Progenitor cell of endocrine pancreas (in vitro differentiated cells): ENCODE measurements at regions not wholly inside any gene's neighbourhood (a gene's known extent, or its start where the extent isn't known, plus 50 kb on each side); places are given as distances from the start of the nearest gene placed in this dataset.
A peak's percentile ranks its signal among the peaks of the same experiment; 100 is the strongest.

Experiments used
- DNase-seq: peaks from one replicate; pipeline ENCODE4 v3.0.0; 2021; ENCODE audit warnings: low spot score; ENCODE audit not compliant: unreplicated experiment
- H3K27ac Mint-ChIP-seq: 2 replicates; pipeline ENCODE4 v1.8.0; 2021; ENCODE audit warnings: mild to moderate bottlenecking, moderate library complexity, mixed read lengths
- H3K27me3 Mint-ChIP-seq: 2 replicates; pipeline ENCODE4 v1.8.0; 2021; ENCODE audit warnings: mixed read lengths
- H3K36me3 Mint-ChIP-seq: 2 replicates; pipeline ENCODE4 v1.8.0; 2022; ENCODE audit warnings: mixed read lengths; ENCODE audit not compliant: insufficient read depth
- H3K4me1 Mint-ChIP-seq: 2 replicates; pipeline ENCODE4 v1.8.0; 2021; ENCODE audit warnings: low read depth, mixed read lengths
- H3K4me3 Mint-ChIP-seq: 2 replicates; pipeline ENCODE4 v1.8.0; 2021; ENCODE audit warnings: low read depth, mild to moderate bottlenecking, moderate library complexity, mixed read lengths
- H3K9me3 Mint-ChIP-seq: 2 replicates; pipeline ENCODE4 v1.8.0; 2021; ENCODE audit warnings: low read depth, mixed read lengths
- CTCF ChIP-seq: fragments of 200-600 bp; sonication (generic); IDR thresholded peaks from one replicate; pipeline ENCODE4 v1.5.0; 2021; ENCODE audit warnings: antibody characterized with exemption, mild to moderate bottlenecking; ENCODE audit not compliant: unreplicated experiment

GRCh38 chr5:51997500-51997899, 614.3 kb downstream of the ISL1 start:
- Mint-ChIP-seq H3K4me3 (no peak overlapping the region), H3K36me3 (no peaks in the 10 kb centered on the region), H3K27ac (no peak overlapping the region), H3K9me3 (peaks cover 3% of the 10 kb centered on the region), H3K27me3 (peaks cover 3% of the 10 kb centered on the region), H3K4me1 (no peaks in the 10 kb centered on the region)
- no peak for DNase-seq
- TF ChIP-seq CTCF = no peak

GRCh38 chr5:51997949-51998348, 614.7 kb downstream of the ISL1 start:
- H3K27ac Mint-ChIP-seq = no peak overlapping the region
- no peak for TF ChIP-seq CTCF
- no peak for DNase-seq
- H3K36me3 Mint-ChIP-seq = no peaks in the 10 kb centered on the region
- H3K4me3 Mint-ChIP-seq = no peak overlapping the region
- no peaks in the 10 kb centered on the region for H3K4me1 Mint-ChIP-seq
- H3K9me3 Mint-ChIP-seq = peaks cover 3% of the 10 kb centered on the region
- H3K27me3 Mint-ChIP-seq = peaks cover 3% of the 10 kb centered on the region

DNA sequence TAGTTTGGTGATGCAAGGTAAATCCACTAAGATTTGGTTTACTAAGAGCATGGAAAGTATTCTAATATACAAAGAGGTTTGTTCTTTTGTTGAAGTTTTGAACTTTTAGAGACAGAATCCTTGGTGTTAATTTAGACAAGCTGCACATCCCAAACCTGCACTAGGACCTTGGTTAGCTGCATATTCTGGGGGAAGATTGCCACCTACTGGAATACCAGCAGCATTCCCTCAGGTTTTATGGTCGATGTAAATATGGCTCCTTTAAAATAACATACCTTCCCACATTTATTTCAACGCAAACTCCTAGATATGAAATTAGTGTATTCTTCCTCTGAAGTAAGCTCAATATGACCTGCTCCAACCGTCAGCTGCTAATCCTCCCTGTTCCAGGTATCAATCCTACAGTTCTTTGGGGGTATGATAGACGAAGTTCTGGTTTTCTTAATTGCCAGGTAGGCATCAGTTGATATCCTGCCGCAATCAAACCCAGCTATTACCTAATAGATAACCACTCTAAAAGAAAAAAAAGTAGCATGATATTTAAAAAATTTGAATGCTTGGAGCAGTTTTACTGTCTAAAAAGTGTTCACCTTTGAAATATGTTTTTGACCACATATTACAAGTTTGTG, 624.1 kb downstream of the ISL1 start:
- DNase-seq = no peak
- Mint-ChIP-seq H3K27me3 (no peaks in the 10 kb centered on the region), H3K4me1 (peaks cover 10% of the 10 kb centered on the region)

DNA sequence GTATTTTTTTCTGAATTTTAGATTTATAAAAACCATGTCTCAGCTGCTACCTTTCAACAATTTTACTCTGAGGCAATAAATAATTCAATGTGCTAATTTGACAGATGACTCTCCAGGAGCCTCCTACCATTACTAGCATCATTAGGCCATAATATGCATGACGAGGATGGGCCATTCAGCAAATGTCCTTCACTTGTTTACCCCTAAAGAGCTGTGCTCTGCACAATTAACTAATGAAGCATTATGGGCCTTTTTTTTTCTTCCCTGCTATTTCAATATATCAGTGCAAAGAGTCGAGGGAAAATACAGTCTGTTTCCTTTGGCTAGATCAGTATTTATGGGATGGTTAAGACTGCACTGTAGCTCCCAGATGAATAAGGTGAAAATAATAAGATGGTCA, 627.2 kb downstream of the ISL1 start:
- Mint-ChIP-seq H3K27me3 (no peaks in the 10 kb centered on the region), H3K4me1 (peaks cover 6% of the 10 kb centered on the region), H3K27ac (no peak overlapping the region), H3K36me3 (no peaks in the 10 kb centered on the region), H3K9me3 (no peaks in the 10 kb centered on the region), H3K4me3 (no peak overlapping the region)
- no peak for TF ChIP-seq CTCF
- no peak for DNase-seq

More for the DNA sequence above, 624.1 kb downstream of the ISL1 start:
- Mint-ChIP-seq H3K27ac (no peak overlapping the region), H3K36me3 (no peaks in the 10 kb centered on the region), H3K9me3 (no peaks in the 10 kb centered on the region), H3K4me3 (no peak overlapping the region)
- peak; percentile 89 for TF ChIP-seq CTCF

GRCh38 chr5:52013523-52013922, 630.3 kb downstream of the ISL1 start:
- H3K27ac Mint-ChIP-seq = no peak overlapping the region
- H3K9me3 Mint-ChIP-seq = no peaks in the 10 kb centered on the region
- H3K4me1 Mint-ChIP-seq = peaks cover 3% of the 10 kb centered on the region
- TF ChIP-seq CTCF = no peak
- H3K4me3 Mint-ChIP-seq = no peak overlapping the region
- H3K27me3 Mint-ChIP-seq = no peaks in the 10 kb centered on the region
- H3K36me3 Mint-ChIP-seq = no peaks in the 10 kb centered on the region
- DNase-seq = no peak
